ENCODE measurements at regions not wholly inside any gene's neighbourhood (a gene's known extent, or its start where the extent isn't known, plus 50 kb on each side); places are given as distances from the start of the nearest gene placed in this dataset.
"Not testable (repeated sequence)": the region's sequence is repeated elsewhere in the genome, so short reads cannot be mapped to it uniquely, and the experiment has no call there.

DNA sequence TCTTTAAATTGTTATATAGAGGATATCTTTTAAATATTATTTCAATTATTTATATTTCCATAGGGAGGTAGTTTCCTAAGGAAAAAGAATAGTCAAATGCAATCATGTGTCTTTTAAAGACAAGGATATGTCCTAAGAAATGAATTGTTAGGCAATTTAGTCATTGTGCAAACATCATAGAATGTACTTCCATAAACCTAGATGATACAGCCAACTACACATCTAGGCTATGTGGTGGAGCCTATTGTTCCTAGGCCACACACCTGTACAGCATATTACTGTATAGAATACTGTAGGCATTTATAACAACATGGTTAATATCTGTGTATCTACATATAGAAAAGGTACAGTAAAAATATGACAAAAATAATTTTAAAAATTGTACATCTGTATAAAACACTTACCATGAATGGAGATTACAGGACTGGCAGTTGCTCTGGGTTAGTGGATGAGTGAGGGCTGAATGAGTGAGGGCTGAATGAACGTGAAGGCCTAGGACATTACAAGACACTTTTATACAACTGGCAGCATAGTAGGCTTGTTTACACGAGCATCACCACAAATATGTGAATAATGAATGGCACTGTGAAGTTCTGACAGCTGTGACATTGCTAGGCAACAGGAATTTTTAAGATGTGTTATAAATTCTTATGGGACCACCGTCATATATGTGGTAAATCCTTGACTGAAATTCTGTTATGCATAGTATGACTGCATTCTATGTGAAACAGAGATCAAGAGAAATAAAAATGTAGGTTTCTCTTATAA lies 1879.0 kb upstream of the RAG2 start:
- no peak for DNase-seq (ENCODE audit: low read depth in 4 of 4, low spot score in 3 of 4)

DNA sequence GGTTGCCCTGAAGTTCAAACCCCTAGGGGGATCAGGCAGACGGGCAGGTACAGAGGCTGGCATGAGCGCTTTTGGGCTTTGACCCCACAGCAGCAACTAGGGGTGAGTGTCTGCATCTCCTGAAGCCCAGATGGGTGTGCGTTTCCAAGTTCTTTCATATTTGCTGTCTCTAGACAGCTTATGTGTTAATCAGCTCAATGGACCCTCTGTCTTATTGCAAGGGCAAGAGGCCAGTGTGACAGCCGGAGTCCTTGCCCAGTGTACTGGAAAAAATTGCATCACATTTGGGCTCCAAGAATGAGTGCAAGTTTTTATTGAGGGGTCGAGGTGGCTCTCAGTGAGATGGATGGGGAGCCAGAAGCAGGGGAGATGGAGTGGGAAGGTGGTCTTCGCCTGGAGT lies 1863.7 kb upstream of the RAG2 start:
- DNase-seq (ENCODE audit: low read depth in 4 of 4, low spot score in 3 of 4) = no peak

DNA sequence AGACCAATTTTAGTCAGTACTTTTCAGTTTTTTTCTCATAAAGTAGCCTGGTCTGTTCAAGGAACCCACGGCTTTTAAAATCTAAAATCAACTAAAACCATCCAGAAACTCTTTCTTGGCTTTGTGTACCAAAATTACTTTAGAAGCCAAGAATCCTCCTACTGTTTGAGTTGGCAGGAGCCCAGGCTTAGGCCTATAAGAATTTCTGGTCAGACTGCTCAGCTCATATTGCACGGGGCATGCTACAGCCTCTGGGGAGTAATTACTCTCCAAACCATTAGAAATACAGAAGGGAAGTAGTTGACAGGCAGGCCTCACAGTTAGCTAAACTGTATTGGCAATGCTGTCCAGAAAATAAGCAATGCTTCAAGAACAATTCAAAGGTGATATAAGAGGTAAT lies 1862.9 kb upstream of the RAG2 start:
- peak; percentile 46 to 62 (median 56) for DNase-seq (ENCODE audit: low read depth in 4 of 4, low spot score in 3 of 4)

- no peak for DNase-seq (ENCODE audit: low read depth in 4 of 4, low spot score in 3 of 4)
Observed at GRCh38 chr11:38460429-38460828, 1862.4 kb upstream of the RAG2 start.

- no peak for DNase-seq (ENCODE audit: low read depth in 4 of 4, low spot score in 3 of 4)
Observed at GRCh38 chr11:38456371-38456770, 1858.3 kb upstream of the RAG2 start.

- DNase-seq (ENCODE audit: low read depth in 4 of 4, low spot score in 3 of 4) = no peak
Observed at GRCh38 chr11:38448284-38448683, 1850.2 kb upstream of the RAG2 start.

DNA sequence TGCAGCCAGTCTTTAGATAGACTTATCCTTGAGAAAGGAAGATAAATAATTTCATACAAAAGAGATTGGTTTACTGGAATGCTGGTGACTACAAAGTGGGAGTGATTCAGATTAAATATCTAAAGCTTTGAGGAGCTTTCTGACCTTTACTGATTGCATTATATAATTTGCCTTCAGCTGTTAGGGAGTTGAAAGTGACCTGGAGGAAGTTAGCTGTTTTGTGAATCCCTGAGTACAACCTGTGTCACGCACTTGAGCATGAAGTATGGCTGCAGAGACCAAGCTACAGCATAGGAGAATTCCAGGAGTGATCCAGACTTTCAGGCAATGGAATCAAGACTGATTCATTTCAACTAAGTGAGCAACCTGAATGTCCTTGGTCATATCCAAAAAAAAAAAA lies 1848.3 kb upstream of the RAG2 start:
- DNase-seq (ENCODE audit: low read depth in 4 of 4, low spot score in 3 of 4) = no peak

DNA sequence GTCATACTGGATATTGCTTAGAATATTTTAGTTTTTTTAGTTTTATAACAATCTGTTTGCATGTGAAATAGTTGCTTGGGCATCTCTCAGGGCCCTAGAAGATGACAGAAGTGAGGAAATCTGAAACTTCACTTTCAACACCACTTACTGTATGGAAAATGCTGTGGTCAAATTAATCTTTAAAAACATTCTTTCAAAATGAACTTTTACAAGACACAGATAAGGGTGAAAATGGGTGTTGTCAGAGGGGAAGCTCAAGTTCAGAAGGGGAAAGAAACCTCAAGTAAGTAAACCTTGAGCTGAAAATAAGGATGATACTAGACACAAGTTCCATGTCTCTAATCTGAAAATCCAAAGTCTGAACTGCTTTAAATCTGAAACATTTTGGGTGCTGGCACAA lies 1840.1 kb upstream of the RAG2 start:
- DNase-seq (ENCODE audit: low read depth in 4 of 4, low spot score in 3 of 4) = no peak

DNA sequence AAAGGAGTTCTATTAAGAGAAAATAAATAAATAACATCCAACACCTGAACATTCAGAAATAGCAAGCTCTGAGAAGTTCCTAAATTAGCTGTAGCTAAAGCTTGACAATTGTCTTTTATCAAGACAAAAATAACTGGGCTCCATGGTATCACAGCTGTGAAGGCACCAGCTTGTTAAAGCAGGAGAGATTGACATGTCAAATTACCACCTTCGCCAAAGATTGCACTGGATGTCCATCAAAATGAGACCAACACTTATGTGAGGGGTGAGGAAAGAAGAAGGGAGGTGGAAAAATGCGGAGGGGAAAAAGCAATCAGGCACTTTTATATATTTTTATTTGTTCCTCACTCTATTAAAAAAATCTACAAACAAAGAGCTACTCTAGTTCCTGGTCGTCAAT lies 1827.5 kb upstream of the RAG2 start:
- DNase-seq (ENCODE audit: low read depth in 4 of 4, low spot score in 3 of 4) = no peak

DNA sequence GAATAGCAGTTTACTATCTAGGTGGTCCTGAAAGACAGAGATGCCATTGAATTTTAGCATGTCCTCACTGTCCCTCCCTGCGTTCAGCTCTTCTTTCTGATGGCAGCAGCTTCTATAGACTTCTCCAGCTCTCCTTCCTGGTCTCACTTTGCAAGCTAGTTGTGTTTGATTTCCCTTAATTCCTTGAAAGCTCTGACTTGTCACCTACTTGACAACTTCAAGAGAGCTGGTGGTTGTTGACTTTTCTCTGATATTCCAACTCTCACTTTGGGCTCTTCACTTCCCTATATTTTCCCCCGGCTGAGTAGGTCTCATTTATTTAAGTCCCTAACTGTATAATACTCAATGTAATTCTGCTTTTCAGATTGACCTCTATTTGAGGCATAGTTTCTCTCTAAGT lies 1825.0 kb upstream of the RAG2 start:
- DNase-seq (ENCODE audit: low read depth in 4 of 4, low spot score in 3 of 4) = no peak

DNA sequence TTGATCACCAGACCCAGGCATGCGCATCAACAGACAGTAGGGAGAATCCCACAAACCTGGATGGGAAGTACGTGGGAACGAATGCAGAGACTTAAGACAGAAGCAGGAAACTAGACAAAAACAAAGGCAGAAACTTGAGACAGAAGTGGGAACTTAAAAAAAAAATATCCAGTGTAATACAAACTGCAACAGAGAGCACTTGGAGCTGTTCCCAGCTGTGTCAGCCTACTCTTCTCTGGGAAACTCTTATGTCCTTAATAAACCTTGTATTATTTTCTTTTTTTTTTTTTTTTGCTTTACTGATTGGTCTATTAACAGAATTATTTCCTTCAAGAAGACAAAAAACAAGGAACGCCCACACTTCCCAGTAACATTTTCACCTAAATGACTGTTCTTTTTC lies 1818.1 kb upstream of the RAG2 start:
- DNase-seq (ENCODE audit: low read depth in 4 of 4, low spot score in 3 of 4) = no peak

DNA sequence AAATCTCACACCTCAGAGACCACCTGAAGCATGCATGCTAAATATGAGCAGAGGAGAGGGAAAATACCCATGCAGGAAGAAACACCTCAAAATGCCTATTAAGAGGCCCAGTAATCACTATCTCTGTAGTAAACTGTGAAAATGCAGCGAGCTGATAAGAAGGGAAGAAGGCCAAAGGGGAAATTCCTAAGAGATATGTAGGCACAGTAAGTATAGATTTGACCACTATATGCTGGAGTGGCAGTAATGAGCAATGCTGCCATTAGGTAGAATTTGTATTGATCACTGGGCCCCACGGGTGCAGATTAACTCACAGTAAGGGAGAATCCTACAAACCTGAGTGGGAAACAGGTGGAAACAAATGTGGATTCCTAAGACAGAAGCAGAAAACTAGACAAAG lies 1813.1 kb upstream of the RAG2 start:
- DNase-seq (ENCODE audit: low read depth in 4 of 4, low spot score in 3 of 4) = no peak

- no peak for DNase-seq (ENCODE audit: low read depth in 4 of 4, low spot score in 3 of 4)
Observed at GRCh38 chr11:38402063-38402462, 1804.0 kb upstream of the RAG2 start.

DNA sequence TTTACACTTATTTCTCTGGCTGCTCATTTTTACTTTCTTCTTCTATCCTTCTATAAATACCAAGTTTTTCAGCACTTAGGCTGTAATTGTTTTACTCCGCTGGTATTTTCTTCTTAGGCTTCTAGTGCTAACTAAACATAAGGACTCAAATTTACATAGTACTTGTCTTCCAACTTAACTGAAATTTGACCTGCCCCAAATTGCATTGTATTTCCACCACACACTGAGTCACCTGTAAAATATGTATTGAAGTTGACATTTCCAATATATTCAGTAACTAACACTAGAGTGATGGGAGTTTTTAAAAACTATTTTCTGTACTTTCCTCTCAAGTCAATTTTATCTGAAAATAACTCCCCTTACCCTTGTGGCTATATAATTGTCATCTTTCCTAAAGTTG lies 1794.1 kb upstream of the RAG2 start:
- no peak for DNase-seq (ENCODE audit: low read depth in 4 of 4, low spot score in 3 of 4)

DNA sequence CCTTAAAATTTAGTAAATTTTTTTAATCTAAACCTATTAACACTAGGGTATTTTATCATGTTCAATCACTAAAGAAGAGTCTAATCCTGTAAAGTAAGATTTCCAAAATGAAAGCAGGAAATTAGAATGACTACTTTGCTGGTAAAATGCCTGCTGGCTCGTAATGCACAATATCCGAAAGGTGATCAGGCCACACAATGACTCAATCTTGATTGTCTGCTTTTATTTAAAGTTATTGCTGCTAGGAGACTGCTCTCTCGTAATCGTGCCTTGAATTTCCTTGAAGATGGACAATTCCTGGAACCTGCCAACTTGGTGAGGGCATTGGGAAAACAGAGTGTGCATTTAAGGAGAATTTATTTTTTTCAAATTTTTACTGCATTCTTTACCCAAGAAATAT lies 1786.5 kb upstream of the RAG2 start:
- no peak for DNase-seq (ENCODE audit: low read depth in 4 of 4, low spot score in 3 of 4)

GRCh38 chr11:38365274-38365673 lies 1767.2 kb upstream of the RAG2 start:
- DNase-seq (ENCODE audit: low read depth in 4 of 4, low spot score in 3 of 4) = no peak

- no peak for DNase-seq (ENCODE audit: low read depth in 4 of 4, low spot score in 3 of 4)
Observed at GRCh38 chr11:38356255-38356654, 1758.2 kb upstream of the RAG2 start.

DNA sequence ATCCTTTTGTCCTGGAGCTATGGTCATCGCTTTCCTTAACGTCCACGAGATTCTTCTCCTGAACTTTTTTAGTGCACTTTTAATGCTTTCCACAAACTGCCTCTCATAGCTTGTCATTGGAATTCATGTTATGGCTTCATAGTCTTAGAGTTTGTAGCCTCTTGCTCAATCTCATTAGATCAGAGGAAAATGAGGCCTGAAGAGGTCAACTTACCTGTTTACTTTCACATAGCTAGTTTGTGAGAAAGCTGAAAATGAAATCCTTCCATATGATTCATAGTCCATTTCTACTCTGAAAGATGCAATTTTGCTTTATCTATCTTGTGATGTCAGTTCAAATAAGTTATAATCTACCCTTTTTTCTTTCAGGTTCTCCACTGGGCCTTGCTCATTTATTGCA lies 1747.2 kb upstream of the RAG2 start:
- DNase-seq (ENCODE audit: low read depth in 4 of 4, low spot score in 3 of 4) = no peak

- not testable (repeated sequence) for DNase-seq (ENCODE audit: low read depth in 4 of 4, low spot score in 3 of 4)
Observed at GRCh38 chr11:38341612-38342011, 1743.6 kb upstream of the RAG2 start.

DNA sequence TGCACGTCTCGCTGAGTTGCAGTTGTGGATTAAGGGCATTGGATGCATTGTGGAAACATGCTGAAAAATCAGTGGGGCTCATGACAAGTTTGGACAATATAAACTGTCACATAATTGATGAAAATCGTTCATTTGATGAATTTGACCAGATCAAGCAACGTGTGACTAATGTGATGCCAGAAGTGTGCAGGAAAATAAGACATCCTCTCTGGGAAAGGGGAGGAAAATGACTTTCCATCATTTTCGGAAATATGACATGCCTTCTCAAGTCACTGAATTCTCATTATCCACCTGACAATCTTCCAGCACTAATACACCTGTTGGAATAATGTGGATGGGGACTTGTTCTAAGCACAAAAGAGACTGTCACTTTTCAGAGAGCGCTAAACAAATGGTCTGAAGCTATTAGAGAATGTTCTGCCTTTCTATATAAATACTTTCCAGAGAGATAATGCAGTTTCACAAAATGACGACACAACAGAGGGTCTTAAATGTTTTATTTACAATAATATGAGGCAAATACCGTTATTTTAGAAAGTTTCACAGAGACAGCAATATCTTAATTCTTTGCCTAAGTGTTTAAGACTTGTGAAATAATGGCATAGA lies 1741.9 kb upstream of the RAG2 start:
- no peak for DNase-seq (ENCODE audit: low read depth in 4 of 4, low spot score in 3 of 4)

DNA sequence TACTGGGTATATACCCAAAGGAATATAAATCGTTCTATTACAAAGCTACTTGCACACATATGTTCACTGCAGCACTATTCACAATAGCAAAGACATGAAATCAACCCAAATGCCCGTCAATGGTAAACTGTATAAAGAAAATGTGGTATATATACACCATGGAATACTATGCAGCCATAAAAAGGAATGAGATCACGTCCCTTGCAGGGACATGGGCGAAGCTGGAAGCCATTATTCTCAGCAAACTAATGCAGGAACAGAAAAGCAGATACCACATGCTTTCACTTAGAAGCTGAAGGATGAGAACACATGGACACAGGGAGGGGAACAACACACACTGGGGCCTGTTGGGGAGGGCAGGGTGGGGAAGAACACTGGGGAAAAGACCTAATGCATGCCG lies 1740.0 kb upstream of the RAG2 start:
- not testable (repeated sequence) for DNase-seq (ENCODE audit: low read depth in 4 of 4, low spot score in 3 of 4)

GRCh38 chr11:38332046-38332445 lies 1734.0 kb upstream of the RAG2 start:
- no peak for DNase-seq (ENCODE audit: low read depth in 4 of 4, low spot score in 3 of 4)

DNA sequence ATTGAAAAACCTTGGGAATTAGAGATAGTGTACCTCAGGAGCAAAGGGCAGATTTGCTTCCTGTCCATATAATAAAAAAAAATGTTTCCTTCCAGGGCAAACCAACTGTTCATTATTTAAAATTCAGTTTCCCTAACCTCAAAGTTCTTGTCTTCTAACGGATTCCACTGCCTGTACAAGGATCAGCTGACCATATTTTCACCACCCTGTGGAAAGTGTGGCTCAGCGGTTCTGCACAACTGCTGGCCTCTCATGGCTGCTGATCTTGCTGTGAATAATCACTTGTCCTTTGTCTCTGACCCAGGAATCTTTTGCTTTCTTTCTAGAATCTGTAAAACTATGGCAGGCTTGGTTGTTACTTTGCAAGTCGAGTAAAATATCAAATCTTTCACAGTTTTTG lies 1732.5 kb upstream of the RAG2 start:
- DNase-seq (ENCODE audit: low read depth in 4 of 4, low spot score in 3 of 4) = no peak

Measured in left renal pelvis (tissue), 4 donors.